Sigmoid colon (tissue), 6 donors: ENCODE measurements at regions not wholly inside any gene's neighbourhood (a gene's known extent, or its start where the extent isn't known, plus 50 kb on each side); places are given as distances from the start of the nearest gene placed in this dataset.

ENCODE experiments used
- DNase-seq: peaks from one replicate; pipeline ENCODE4 v3.0.0-alpha.2; 2019
- H3K27ac ChIP-seq, 4 donors: fragments of 200-600 bp; sonication (generic); one replicate each; pipeline ENCODE4 v1.5.1; 2016 to 2019; ENCODE audit warnings: mild to moderate bottlenecking in 1 of 4
- H3K27me3 ChIP-seq, 3 donors: fragments of 200-600 bp; sonication (generic); one replicate each; pipeline ENCODE4 v1.5.1; 2019; ENCODE audit warnings: mild to moderate bottlenecking in 1 of 3
- H3K36me3 ChIP-seq, 4 donors: fragments of 200-600 bp; sonication (generic); one replicate each; pipeline ENCODE4 v1.5.1; 2016 to 2019
- H3K4me1 ChIP-seq, 4 donors: fragments of 200-600 bp; sonication (generic); one replicate each; pipeline ENCODE4 v1.5.1; 2017 to 2019
- H3K4me3 ChIP-seq, 4 donors: fragments of 200-600 bp; sonication (generic); one replicate each; pipeline ENCODE4 v1.5.1; 2017 to 2019; ENCODE audit warnings: mild to moderate bottlenecking in 2 of 4, moderate library complexity in 1 of 4
- H3K9me3 ChIP-seq, 4 donors: fragments of 200-600 bp in 3 of 4; sonication (generic) in 3 of 4; one replicate each; pipeline versions ENCODE4 v1.5.1 to v1.6.1; 2013 to 2019
- CTCF ChIP-seq, 4 experiments: fragments of 450-650 bp in 3 of 4; fragments of 200-600 bp in 1 of 4; IDR thresholded peaks; one replicate each; pipeline ENCODE4 v1.5.1; 2016 to 2019; ENCODE audit warnings: antibody characterized with exemption in 4 of 4, mild to moderate bottlenecking in 3 of 4, moderate library complexity in 2 of 4
- EP300 ChIP-seq, 4 donors: sonication (generic); formaldehyde crosslinking; IDR thresholded peaks; one replicate each; pipeline ENCODE4 v1.6.1; 2017; ENCODE audit warnings: antibody characterized with exemption in 4 of 4
- POLR2A ChIP-seq, 2 donors: fragments of 450-650 bp; IDR thresholded peaks; one replicate each; pipeline ENCODE4 v1.6.1; 2016; ENCODE audit warnings: antibody characterized with exemption in 2 of 2, mild to moderate bottlenecking in 2 of 2, moderate library complexity in 2 of 2
- POLR2AphosphoS5 ChIP-seq, 4 donors: sonication (generic); formaldehyde crosslinking; IDR thresholded peaks; one replicate each; pipeline ENCODE4 v1.6.1; 2017; ENCODE audit warnings: antibody characterized with exemption in 4 of 4
- WGBS, 2 donors: extraction: QIAGEN DNeasy Blood & Tissue Kit; methylation state at CpG; one replicate each; pipeline ENCODE4 v1.1.7; 2013; 5-methylcytosine and 5-hydroxymethylcytosine counted together
- intact Hi-C: fragments of 100-400 bp; cut with DNase I; formaldehyde crosslinking; loops from one replicate; pipeline ENCODE4 v1.15.1; 2023
- donor health status: healthy with polysubstance abuse.
- donor health status: healthy.

GRCh38 chr3:116927918-116928317, 218.3 kb downstream of the TUSC7 start:
- Histone ChIP-seq H3K36me3 (no peaks in the 10 kb centered on the region), H3K9me3 (peaks cover 0 to 8% (median 3%) of the 10 kb centered on the region in 4 donors), H3K27me3 (no peaks in the 10 kb centered on the region), H3K4me1 (peaks cover 0 to 4% (median 0%) of the 10 kb centered on the region in 4 donors), H3K27ac (no peak overlapping the region), H3K4me3 (no peak overlapping the region)
- 83 to 89% methylated on average over 4 of the region's 4 CpGs for WGBS, 2 donors
- no peak for DNase-seq
- intact Hi-C loops, result no loop called here
- TF ChIP-seq POLR2A (IDR thresholded peaks at IDR 0.05) (no peak), CTCF (IDR thresholded peaks at IDR 0.05) (no peak), EP300 (IDR thresholded peaks at IDR 0.05) (no peak), POLR2AphosphoS5 (IDR thresholded peaks at IDR 0.05) (no peak)

GRCh38 chr3:116929505-116930222, 220.1 kb downstream of the TUSC7 start:
- 80 to 86% methylated on average over 3 of the region's 3 CpGs for WGBS, 2 donors
- TF ChIP-seq POLR2A (IDR thresholded peaks at IDR 0.05) (no peak), EP300 (IDR thresholded peaks at IDR 0.05) (no peak), POLR2AphosphoS5 (IDR thresholded peaks at IDR 0.05) (no peak), CTCF (IDR thresholded peaks at IDR 0.05) (no peak)
- no peaks in the 10 kb centered on the region for H3K27me3 ChIP-seq
- H3K36me3 ChIP-seq, result no peaks in the 10 kb centered on the region
- peaks cover 0 to 4% (median 0%) of the 10 kb centered on the region in 4 donors for H3K4me1 ChIP-seq
- no peak overlapping the region for H3K27ac ChIP-seq
- H3K9me3 ChIP-seq, result peaks cover 0 to 8% (median 3%) of the 10 kb centered on the region in 4 donors
- intact Hi-C loops, result no loop called here
- DNase-seq, result no peak
- H3K4me3 ChIP-seq, result no peak overlapping the region

- Histone ChIP-seq H3K9me3 (no peaks in the 10 kb centered on the region), H3K4me3 (no peak overlapping the region), H3K36me3 (no peaks in the 10 kb centered on the region), H3K4me1 (peaks cover 0 to 4% (median 0%) of the 10 kb centered on the region in 4 donors), H3K27ac (no peak overlapping the region), H3K27me3 (no peaks in the 10 kb centered on the region)
- no peak for DNase-seq
- intact Hi-C loops, result no loop called here
- WGBS, 2 donors, result 46 to 69% methylated on average over 5 of the region's 5 CpGs
- TF ChIP-seq EP300 (IDR thresholded peaks at IDR 0.05) (no peak), POLR2AphosphoS5 (IDR thresholded peaks at IDR 0.05) (no peak), POLR2A (IDR thresholded peaks at IDR 0.05) (no peak), CTCF (IDR thresholded peaks at IDR 0.05) (no peak)
These were observed 221.2 kb downstream of the TUSC7 start for GRCh38 chr3:116930786-116931185.

- intact Hi-C loops, result no loop called here
- TF ChIP-seq EP300 (IDR thresholded peaks at IDR 0.05) (no peak), POLR2AphosphoS5 (IDR thresholded peaks at IDR 0.05) (no peak), POLR2A (IDR thresholded peaks at IDR 0.05) (no peak), CTCF (IDR thresholded peaks at IDR 0.05) (no peak)
- Histone ChIP-seq H3K9me3 (no peaks in the 10 kb centered on the region), H3K27ac (no peak overlapping the region), H3K4me3 (no peak overlapping the region), H3K36me3 (no peaks in the 10 kb centered on the region), H3K27me3 (no peaks in the 10 kb centered on the region), H3K4me1 (no peaks in the 10 kb centered on the region)
- no peak for DNase-seq
- 37 to 69% methylated on average over 3 of the region's 3 CpGs for WGBS, 2 donors
These were observed 229.5 kb downstream of the TUSC7 start for GRCh38 chr3:116939091-116939490.

GRCh38 chr3:116939550-116939949, 230.0 kb downstream of the TUSC7 start:
- Histone ChIP-seq H3K27me3 (no peaks in the 10 kb centered on the region), H3K27ac (no peak overlapping the region)

More at GRCh38 chr3:116939550-116939949, 230.0 kb downstream of the TUSC7 start:
- intact Hi-C loops, result no loop called here
- TF ChIP-seq EP300 (IDR thresholded peaks at IDR 0.05), result no peak
- TF ChIP-seq POLR2AphosphoS5 (IDR thresholded peaks at IDR 0.05), result no peak
- TF ChIP-seq CTCF (IDR thresholded peaks at IDR 0.05), result no peak
- no peak for TF ChIP-seq POLR2A (IDR thresholded peaks at IDR 0.05)
- H3K9me3 ChIP-seq, result no peaks in the 10 kb centered on the region
- no peak for DNase-seq
- H3K4me1 ChIP-seq, result no peaks in the 10 kb centered on the region
- no peak overlapping the region for H3K4me3 ChIP-seq
- no peaks in the 10 kb centered on the region for H3K36me3 ChIP-seq
